ENCODE measurements at regions not wholly inside any gene's neighbourhood (a gene's known extent, or its start where the extent isn't known, plus 50 kb on each side); places are given as distances from the start of the nearest gene placed in this dataset.

DNA sequence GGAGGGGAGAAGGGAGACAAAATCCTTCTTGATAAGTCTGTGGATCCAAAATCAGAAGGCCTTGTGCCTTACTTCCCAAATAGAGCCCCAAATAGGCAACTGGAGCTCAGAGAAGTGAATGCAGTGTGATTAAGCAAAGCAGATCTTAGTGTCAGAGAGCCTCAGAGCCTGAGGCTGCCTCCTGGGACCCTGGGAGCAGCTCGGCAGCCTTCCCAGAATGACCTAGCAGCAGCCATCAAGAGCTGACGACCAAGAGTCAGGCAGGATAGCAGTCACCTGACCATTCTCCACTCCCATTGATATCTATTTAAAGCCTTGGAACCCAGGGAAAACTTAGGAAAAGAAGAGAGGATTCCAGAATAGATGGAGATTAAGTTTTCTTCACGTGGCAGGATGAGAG lies 78.0 kb upstream of the SMYD2 start:
- TF ChIP-seq, protein P1, sequence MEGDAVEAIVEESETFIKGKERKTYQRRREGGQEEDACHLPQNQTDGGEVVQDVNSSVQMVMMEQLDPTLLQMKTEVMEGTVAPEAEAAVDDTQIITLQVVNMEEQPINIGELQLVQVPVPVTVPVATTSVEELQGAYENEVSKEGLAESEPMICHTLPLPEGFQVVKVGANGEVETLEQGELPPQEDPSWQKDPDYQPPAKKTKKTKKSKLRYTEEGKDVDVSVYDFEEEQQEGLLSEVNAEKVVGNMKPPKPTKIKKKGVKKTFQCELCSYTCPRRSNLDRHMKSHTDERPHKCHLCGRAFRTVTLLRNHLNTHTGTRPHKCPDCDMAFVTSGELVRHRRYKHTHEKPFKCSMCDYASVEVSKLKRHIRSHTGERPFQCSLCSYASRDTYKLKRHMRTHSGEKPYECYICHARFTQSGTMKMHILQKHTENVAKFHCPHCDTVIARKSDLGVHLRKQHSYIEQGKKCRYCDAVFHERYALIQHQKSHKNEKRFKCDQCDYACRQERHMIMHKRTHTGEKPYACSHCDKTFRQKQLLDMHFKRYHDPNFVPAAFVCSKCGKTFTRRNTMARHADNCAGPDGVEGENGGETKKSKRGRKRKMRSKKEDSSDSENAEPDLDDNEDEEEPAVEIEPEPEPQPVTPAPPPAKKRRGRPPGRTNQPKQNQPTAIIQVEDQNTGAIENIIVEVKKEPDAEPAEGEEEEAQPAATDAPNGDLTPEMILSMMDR (IDR thresholded peaks at IDR 0.05) = no peak
- no peak for TF ChIP-seq POLR2A (IDR thresholded peaks at IDR 0.05)

All from adrenal gland (tissue), 5 donors.